Esophagus muscularis mucosa (tissue), 3 donors: ENCODE measurements at regions not wholly inside any gene's neighbourhood (a gene's known extent, or its start where the extent isn't known, plus 50 kb on each side); places are given as distances from the start of the nearest gene placed in this dataset.

Experiments used
- POLR2A ChIP-seq: fragments of 450-650 bp; IDR thresholded peaks from one replicate; pipeline ENCODE4 v1.6.1; 2017; ENCODE audit warnings: antibody characterized with exemption, moderate library complexity, mild to moderate bottlenecking, low read depth
- TF ChIP-seq, protein P1 (sequence below), 3 experiments: fragments of 200-600 bp in 2 of 3; fragments of 450-650 bp in 1 of 3; sonication (generic) in 2 of 3; IDR thresholded peaks; one replicate each; pipeline ENCODE4 v1.5.1; 2017 to 2019; ENCODE audit warnings: antibody characterized with exemption in 3 of 3, mild to moderate bottlenecking in 2 of 3, moderate library complexity in 1 of 3

DNA sequence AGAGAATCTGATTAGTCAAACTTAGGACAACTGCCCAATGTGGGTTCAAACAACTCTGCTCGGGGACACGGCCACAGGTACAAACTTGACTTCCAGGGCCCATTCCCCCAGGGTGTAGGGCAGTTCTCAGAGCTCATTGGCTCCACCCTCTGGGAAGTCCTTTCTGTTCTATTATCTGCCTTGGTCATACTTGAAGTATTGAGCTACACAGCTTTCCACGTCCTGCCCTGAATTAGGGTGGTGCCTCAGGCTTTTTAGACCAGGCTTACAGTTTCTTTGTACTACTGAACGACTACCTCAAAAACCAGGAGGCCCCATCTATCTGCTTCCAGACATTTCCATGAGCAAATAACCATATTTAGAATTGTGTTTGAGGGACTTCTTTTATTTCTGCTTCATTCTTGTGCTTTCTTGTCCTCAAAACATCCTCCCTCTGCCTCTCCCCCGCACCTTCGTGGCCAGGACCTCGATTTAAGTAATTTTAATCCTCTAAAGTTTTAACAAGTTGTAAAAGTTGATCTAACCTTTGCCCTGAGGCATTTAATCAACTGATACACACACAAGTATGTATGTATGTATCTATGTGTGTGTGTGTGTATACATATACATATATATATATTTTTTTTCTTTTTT, 281.7 kb upstream of the AMIGO2 start:
- no peak for TF ChIP-seq POLR2A
- TF ChIP-seq, protein P1, sequence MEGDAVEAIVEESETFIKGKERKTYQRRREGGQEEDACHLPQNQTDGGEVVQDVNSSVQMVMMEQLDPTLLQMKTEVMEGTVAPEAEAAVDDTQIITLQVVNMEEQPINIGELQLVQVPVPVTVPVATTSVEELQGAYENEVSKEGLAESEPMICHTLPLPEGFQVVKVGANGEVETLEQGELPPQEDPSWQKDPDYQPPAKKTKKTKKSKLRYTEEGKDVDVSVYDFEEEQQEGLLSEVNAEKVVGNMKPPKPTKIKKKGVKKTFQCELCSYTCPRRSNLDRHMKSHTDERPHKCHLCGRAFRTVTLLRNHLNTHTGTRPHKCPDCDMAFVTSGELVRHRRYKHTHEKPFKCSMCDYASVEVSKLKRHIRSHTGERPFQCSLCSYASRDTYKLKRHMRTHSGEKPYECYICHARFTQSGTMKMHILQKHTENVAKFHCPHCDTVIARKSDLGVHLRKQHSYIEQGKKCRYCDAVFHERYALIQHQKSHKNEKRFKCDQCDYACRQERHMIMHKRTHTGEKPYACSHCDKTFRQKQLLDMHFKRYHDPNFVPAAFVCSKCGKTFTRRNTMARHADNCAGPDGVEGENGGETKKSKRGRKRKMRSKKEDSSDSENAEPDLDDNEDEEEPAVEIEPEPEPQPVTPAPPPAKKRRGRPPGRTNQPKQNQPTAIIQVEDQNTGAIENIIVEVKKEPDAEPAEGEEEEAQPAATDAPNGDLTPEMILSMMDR (IDR thresholded peaks at IDR 0.05), result no peak
